ENCODE measurements at regions not wholly inside any gene's neighbourhood (a gene's known extent, or its start where the extent isn't known, plus 50 kb on each side); places are given as distances from the start of the nearest gene placed in this dataset.

DNA sequence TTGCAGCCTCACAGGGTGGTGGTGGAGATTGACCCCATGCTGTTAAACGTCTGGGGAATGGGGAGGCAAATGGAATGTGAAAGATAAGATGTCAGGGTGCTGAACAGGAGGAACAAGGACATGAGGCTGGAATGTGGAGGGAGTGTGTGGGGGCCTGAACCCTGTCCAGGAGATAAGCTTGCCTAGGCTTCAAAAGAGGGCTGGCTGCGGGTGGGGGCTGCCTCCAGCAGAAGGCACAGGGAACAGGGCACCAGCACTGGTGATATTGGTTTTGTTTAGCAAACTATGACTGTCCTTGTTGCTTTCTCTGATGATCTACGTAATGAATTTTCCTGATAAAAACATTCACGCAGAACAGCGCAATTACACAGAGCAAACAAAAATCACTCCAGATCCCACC is 52.4 kb upstream of the LRP8 start:
- no peak for TF ChIP-seq ETV6 (conservative IDR thresholded peaks at IDR 0.05 in 1 of 2, IDR thresholded peaks at IDR 0.05 in 1 of 2; ENCODE audit: borderline replicate concordance in 1 of 2, low read depth in 1 of 2)
- no peak for TF ChIP-seq USF2 (IDR thresholded peaks at IDR 0.05; ENCODE audit: borderline replicate concordance, low read depth, low read length)
